B cell (primary cell): ENCODE measurements at regions not wholly inside any gene's neighbourhood (a gene's known extent, or its start where the extent isn't known, plus 50 kb on each side); places are given as distances from the start of the nearest gene placed in this dataset.
"Not testable (repeated sequence)": the region's sequence is repeated elsewhere in the genome, so short reads cannot be mapped to it uniquely, and the experiment has no call there.

Experiments
- ATAC-seq: fragments of 200-7000 bp; cut with Tn5 transposase; one replicate; pipeline ENCODE4 v1.10.0; 2021; ENCODE audit warnings: low read depth, mild to moderate bottlenecking, moderate number of reproducible peaks, moderate library complexity
- CTCF ChIA-PET: fragments of 350-600 bp; sonication (Branson Sonifier 250); formaldehyde crosslinking; loops from one replicate; lab custom pipeline; 2021; ENCODE audit warnings: antibody characterized with exemption, inconsistent platforms; lab: Charles Lee
- POLR2A ChIA-PET: fragments of 350-600 bp; sonication (Branson Sonifier 250); formaldehyde crosslinking; loops from one replicate; lab custom pipeline; 2021; ENCODE audit warnings: antibody characterized with exemption; lab: Charles Lee
- DNase-seq: peaks from one replicate; pipeline ENCODE4 v3.0.0; 2013
- H2AFZ ChIP-seq: 2 replicates; pipeline ENCODE4 v1.6.1; 2012; ENCODE audit warnings: mild to moderate bottlenecking, low read depth, low read length; ENCODE audit not compliant: insufficient read depth, poor library complexity, severe bottlenecking
- H3K27ac ChIP-seq, 2 donors: 1 replicate in 1 of 2; 2 replicates in 1 of 2; pipeline ENCODE4 v1.5.1; 2012 to 2013; ENCODE audit warnings: low read length in 2 of 2, mild to moderate bottlenecking in 2 of 2, moderate library complexity in 1 of 2
- H3K27me3 ChIP-seq, 4 experiments: fragments of 200-600 bp in 1 of 4; sonication (generic) in 1 of 4; replicated peaks in 1 of 4; 1 replicate in 2 of 4; 2 replicates in 2 of 4; pipeline versions ENCODE4 v1.6.1 to v1.7.0; 2013 to 2016; ENCODE audit warnings: low read length in 3 of 4, mild to moderate bottlenecking in 2 of 4, mixed read lengths in 1 of 4, moderate library complexity in 1 of 4; ENCODE audit not compliant: insufficient read depth in 4 of 4, control insufficient read depth in 3 of 4; ENCODE audit errors: control extremely low read depth in 1 of 4
- H3K36me3 ChIP-seq, 2 experiments: replicated peaks in 1 of 2; 1 replicate in 1 of 2; 2 replicates in 1 of 2; pipeline versions ENCODE4 v1.6.1 to v1.7.1; 2013; ENCODE audit warnings: low read length in 1 of 2; ENCODE audit not compliant: insufficient read depth in 2 of 2, control insufficient read depth in 1 of 2; ENCODE audit errors: control extremely low read depth in 1 of 2, extremely low read depth in 1 of 2
- H3K4me1 ChIP-seq, 2 donors: fragments of 200-600 bp in 1 of 2; sonication (generic) in 1 of 2; 1 replicate in 1 of 2; 2 replicates in 1 of 2; pipeline versions ENCODE4 v1.5.1 to v1.6.1; 2013 to 2017; ENCODE audit warnings: low read length in 2 of 2; ENCODE audit not compliant: control insufficient read depth in 2 of 2, insufficient read depth in 2 of 2
- H3K4me2 ChIP-seq: replicated peaks from 2 replicates; pipeline ENCODE3; 2012; ENCODE audit warnings: mild to moderate bottlenecking, low read depth, low read length; ENCODE audit not compliant: poor library complexity, severe bottlenecking
- H3K4me3 ChIP-seq, 5 experiments: fragments of 200-600 bp in 1 of 5; sonication (generic) in 1 of 5; 1 replicate in 3 of 5; 2 replicates in 2 of 5; pipeline versions ENCODE4 v1.5.1 to v1.7.0; 2011 to 2016; ENCODE audit warnings: low read length in 4 of 5, mild to moderate bottlenecking in 4 of 5, low read depth in 2 of 5, control low read depth in 1 of 5, moderate library complexity in 1 of 5; ENCODE audit not compliant: insufficient read depth in 1 of 5; ENCODE audit errors: control extremely low read depth in 1 of 5, extremely low read depth in 1 of 5
- H3K79me2 ChIP-seq: fragments of 200-600 bp; sonication (generic); one replicate; pipeline ENCODE4 v1.6.0; 2016; ENCODE audit warnings: low read length; ENCODE audit not compliant: control insufficient read depth, insufficient read depth
- H3K9ac ChIP-seq: fragments of 200-600 bp; sonication (generic); 2 replicates; pipeline ENCODE4 v1.6.1; 2017; ENCODE audit warnings: mild to moderate bottlenecking, low read length, moderate library complexity
- H3K9me3 ChIP-seq, 3 donors: one replicate each; pipeline versions ENCODE4 v1.6.1 to v1.7.1; 2013; ENCODE audit warnings: low read length in 2 of 3; ENCODE audit not compliant: control insufficient read depth in 2 of 3, insufficient read depth in 1 of 3; ENCODE audit errors: control extremely low read depth in 1 of 3
- H4K20me1 ChIP-seq: 2 replicates; pipeline ENCODE4 v1.6.0; 2012; ENCODE audit warnings: mild to moderate bottlenecking, low read length; ENCODE audit not compliant: insufficient read depth, control insufficient read depth, poor library complexity, severe bottlenecking
- H3K27ac Mint-ChIP-seq: one replicate; pipeline ENCODE4 v1.8.0; 2021; ENCODE audit warnings: mixed read lengths
- H3K27me3 Mint-ChIP-seq: one replicate; pipeline ENCODE4 v1.8.0; 2021; ENCODE audit warnings: mixed read lengths
- H3K4me1 Mint-ChIP-seq: one replicate; pipeline ENCODE4 v1.8.0; 2021; ENCODE audit warnings: mixed read lengths
- H3K4me3 Mint-ChIP-seq: one replicate; pipeline ENCODE4 v1.8.0; 2021; ENCODE audit warnings: mixed read lengths
- H3K9me3 Mint-ChIP-seq: one replicate; pipeline ENCODE4 v1.8.0; 2022; ENCODE audit warnings: mixed read lengths; ENCODE audit not compliant: insufficient read depth
- CTCF ChIP-seq: fragments of 200-600 bp; IDR thresholded peaks from one replicate; pipeline ENCODE4 v1.8.0; 2022; ENCODE audit warnings: antibody characterized with exemption, mild to moderate bottlenecking
- EZH2 ChIP-seq: IDR thresholded peaks from 2 replicates; pipeline ENCODE4 v1.6.1; 2012; ENCODE audit warnings: borderline replicate concordance, low read depth, mild to moderate bottlenecking, moderate library complexity, low read length; ENCODE audit not compliant: insufficient read depth, poor library complexity, severe bottlenecking
- WGBS: methylation state at CpG from one replicate; pipeline ENCODE4 v1.1.5; 2013; ENCODE audit warnings: missing lambda C conversion rate; ENCODE audit not compliant: insufficient coverage; 5-methylcytosine and 5-hydroxymethylcytosine counted together
- intact Hi-C: fragments of 100-400 bp; cut with micrococcal nuclease; formaldehyde crosslinking; loops from one replicate; pipeline ENCODE4 v1.10.0; 2022

DNA sequence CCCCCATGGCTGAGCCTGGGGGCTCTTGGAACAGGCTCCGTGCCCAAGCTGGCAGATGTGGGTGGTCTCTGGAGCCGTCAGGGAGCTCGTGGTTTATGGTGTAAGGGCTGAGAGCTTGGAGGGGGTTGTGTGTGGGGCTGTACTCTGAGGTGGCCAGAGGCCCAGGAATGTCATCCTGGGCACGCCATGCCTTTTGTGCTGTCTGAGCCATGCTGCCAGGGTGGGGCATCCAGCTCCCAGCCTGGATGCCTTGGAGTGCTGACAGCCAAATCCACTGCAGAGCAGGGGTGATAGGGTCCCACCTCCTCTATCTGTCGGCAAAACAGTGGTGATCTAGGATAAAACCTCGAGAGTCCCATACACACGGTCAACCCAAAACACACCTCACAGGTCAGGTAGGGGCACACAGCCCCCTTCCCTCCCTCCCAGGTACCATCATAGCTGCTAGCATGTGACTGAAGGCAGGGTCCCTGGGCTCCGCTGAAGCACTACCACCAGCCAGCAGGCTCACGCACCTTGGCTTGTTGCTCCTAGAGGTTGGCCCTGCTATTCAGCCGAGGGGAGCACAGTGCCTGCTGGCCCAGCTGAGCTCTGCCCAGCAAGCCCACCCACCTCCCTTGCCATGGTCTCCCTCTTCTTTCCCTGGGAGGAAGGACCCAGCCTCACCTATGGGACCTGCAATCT, 61.5 kb downstream of the GOLGA8B start:
- H3K4me3 Mint-ChIP-seq, CTCF ChIA-PET, H3K27ac Mint-ChIP-seq, POLR2A ChIA-PET, H3K4me1 ChIP-seq, H3K9ac ChIP-seq, DNase-seq, H2AFZ ChIP-seq, H3K9me3 ChIP-seq, ATAC-seq, intact Hi-C loops, H3K27ac ChIP-seq, H3K4me2 ChIP-seq, H3K79me2 ChIP-seq, H3K27me3 ChIP-seq, H3K4me3 ChIP-seq, H3K4me1 Mint-ChIP-seq, H3K27me3 Mint-ChIP-seq, H3K36me3 ChIP-seq, H4K20me1 ChIP-seq, H3K9me3 Mint-ChIP-seq: not testable (repeated sequence)
- 93% methylated on average over 4 of the region's 10 CpGs for WGBS

- Histone ChIP-seq H3K36me3 (no peaks in the 10 kb centered on the region), H3K9me3 (no peaks in the 10 kb centered on the region), H3K4me2 (no peak overlapping the region), H3K27me3 (peaks cover 0 to 10% (median 0%) of the 10 kb centered on the region in 4 experiments), H3K79me2 (no peaks in the 10 kb centered on the region), H3K9ac (no peak overlapping the region), H4K20me1 (no peaks in the 10 kb centered on the region), H3K4me3 (no peak overlapping the region), H2AFZ (no peak overlapping the region), H3K4me1 (no peaks in the 10 kb centered on the region), H3K27ac (no peak overlapping the region)
- TF ChIP-seq CTCF = no peak
- no peak for TF ChIP-seq EZH2
- intact Hi-C loops = no loop called here
- ATAC-seq (no peak), DNase-seq (no peak)
- CTCF ChIA-PET = interaction anchor here (1.1 kb wide), 1 partner anchor 67 kb away, joined by 3 read pairs; no protein-coding TSS in a partner anchor
- Mint-ChIP-seq H3K4me3 (no peak overlapping the region), H3K9me3 (no peaks in the 10 kb centered on the region), H3K4me1 (no peaks in the 10 kb centered on the region), H3K27ac (no peak overlapping the region), H3K27me3 (peaks cover 4% of the 10 kb centered on the region)
- POLR2A ChIA-PET = no interaction called here
- WGBS = 74% methylated on average over 11 of the region's 11 CpGs
These were observed 62.9 kb downstream of the GOLGA8B start for GRCh38 chr15:34520566-34520965.

GRCh38 chr15:34520010-34520409, 63.4 kb downstream of the GOLGA8B start:
- H3K27me3 Mint-ChIP-seq, POLR2A ChIA-PET, DNase-seq, H3K4me1 ChIP-seq, ATAC-seq, H3K27ac Mint-ChIP-seq, H3K79me2 ChIP-seq, H3K9me3 Mint-ChIP-seq, H3K27ac ChIP-seq, intact Hi-C loops, H3K4me3 ChIP-seq, H3K9ac ChIP-seq, H3K36me3 ChIP-seq, H4K20me1 ChIP-seq, H3K4me1 Mint-ChIP-seq, H3K4me3 Mint-ChIP-seq, H3K9me3 ChIP-seq, H2AFZ ChIP-seq, H3K4me2 ChIP-seq: not testable (repeated sequence)
- H3K27me3 ChIP-seq = peaks cover 0 to 16% (median under 1%) of the 10 kb centered on the region in 4 experiments
- CTCF ChIA-PET = interaction anchor here (1.1 kb wide), 1 partner anchor 68 kb away, joined by 3 read pairs; no protein-coding TSS in a partner anchor
- WGBS = 89% methylated on average over 7 of the region's 7 CpGs
